GM23248 (cell line): ENCODE measurements at regions not wholly inside any gene's neighbourhood (a gene's known extent, or its start where the extent isn't known, plus 50 kb on each side); places are given as distances from the start of the nearest gene placed in this dataset.

Source experiments
- EZH2 ChIP-seq: fragments of 200-600 bp; sonication (generic); IDR thresholded peaks from 2 replicates; pipeline ENCODE4 v1.6.1; 2018; ENCODE audit warnings: antibody characterized with exemption, mild to moderate bottlenecking; ENCODE audit not compliant: insufficient read depth, poor library complexity, severe bottlenecking
- EZH2phosphoT487 ChIP-seq: fragments of 200-600 bp; sonication (generic); IDR thresholded peaks from 2 replicates; pipeline ENCODE4 v1.6.1; 2018; ENCODE audit warnings: antibody characterized with exemption, moderate library complexity, mild to moderate bottlenecking, low read depth; ENCODE audit not compliant: insufficient read depth

DNA sequence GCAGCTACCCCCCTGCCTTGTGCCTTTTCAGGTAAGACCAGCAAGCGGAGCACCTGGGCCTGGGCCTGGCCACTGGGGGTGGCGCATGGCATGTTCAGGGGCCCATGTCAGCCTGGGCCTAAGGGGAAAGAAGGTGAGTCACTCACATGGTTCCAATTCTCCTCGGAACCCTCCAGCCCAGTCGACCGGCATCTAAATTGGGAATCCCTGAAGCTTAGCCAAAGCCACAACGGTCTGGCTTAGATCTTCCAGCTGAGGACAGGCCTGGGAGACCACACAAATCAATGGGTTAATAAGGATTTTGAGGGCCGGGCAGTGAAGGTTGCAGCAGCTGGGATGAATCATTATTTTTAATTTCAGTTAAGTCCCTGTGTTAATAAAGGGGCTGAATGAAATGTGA is 145.1 kb upstream of the SMYD2 start:
- TF ChIP-seq EZH2phosphoT487 = no peak
- TF ChIP-seq EZH2 = no peak
